ENCODE measurements at regions not wholly inside any gene's neighbourhood (a gene's known extent, or its start where the extent isn't known, plus 50 kb on each side); places are given as distances from the start of the nearest gene placed in this dataset.

DNA sequence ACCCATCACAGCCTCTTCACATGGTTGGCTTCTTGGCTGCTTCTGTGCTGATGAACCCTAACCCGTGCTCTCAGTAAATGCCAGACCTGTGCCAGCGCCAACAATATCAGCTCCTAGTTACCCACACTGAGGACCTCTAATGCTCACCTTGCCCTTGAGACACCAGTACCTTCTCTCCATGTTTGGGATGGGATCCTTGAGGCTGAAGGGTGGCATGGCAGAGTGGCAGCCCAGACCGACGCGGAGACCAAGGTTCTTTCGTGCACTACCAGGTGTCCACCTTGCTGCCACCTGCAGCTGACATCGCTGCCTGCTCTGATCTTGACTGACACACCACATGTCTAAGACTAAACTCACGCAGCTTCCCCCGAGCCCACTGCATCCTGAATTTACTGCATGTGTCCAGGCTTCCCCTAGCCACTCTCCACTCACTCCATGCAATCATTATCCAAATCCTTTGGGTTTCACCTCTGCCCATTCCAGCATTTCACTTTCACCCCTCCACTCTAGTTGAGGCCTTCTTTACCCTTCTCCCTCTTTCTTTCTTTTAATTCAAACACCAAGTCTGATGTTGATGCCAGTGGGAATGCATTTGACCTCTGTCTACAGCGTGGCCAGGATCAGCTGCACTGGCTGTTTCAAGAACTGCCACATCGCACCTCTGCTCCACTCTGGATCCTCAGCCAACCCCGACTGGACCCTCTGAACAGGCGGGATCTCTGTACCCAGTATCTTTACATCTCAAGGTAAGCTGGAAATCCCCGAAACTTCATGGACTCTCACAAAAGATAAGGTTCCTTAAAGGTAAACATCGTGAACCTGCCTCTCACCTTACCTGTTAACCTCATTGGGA is 294.9 kb downstream of the GLRX3 start:
- DNase-seq (ENCODE audit: low spot score) = no peak

DNA sequence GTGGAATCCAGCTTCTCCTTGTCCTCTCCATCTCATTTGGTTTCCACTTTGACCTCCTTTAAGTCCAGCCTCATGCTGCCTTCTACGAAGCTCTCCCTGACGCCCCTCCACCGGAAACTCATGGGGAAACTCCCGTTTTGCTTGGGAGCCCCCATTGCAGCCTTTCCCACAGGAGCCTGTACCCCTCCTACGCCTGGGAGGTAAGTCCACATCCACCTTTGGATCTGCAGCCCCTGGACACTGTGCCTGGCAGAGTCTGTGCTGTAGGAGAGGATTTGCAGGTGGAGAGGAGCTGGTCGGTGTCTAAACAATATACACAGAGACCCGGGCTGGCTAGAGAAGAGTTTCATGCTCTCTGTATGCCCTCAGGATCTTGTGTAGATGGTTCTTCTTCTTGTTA is 296.1 kb downstream of the GLRX3 start:
- DNase-seq (ENCODE audit: low spot score) = no peak

DNA sequence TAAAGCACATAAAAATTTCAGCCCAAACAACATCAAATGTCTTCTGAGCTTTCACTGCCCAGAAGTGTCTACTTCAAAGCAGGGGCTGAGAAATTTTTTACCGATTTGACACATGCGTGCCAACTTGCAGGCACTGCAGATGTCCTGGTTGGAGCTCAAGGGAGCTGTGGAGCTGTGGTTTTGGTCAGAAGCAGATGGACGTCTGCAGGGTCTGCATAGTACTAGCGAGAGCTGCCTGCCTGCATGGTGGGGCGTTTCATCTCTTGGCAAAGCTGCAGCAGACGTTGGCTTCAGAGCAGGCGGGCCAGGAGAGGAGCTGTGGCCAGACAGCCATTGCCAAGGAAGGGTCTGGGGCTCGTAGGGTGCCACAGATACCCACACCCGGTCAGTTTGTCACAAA is 296.7 kb downstream of the GLRX3 start:
- no peak for DNase-seq (ENCODE audit: low spot score)

DNA sequence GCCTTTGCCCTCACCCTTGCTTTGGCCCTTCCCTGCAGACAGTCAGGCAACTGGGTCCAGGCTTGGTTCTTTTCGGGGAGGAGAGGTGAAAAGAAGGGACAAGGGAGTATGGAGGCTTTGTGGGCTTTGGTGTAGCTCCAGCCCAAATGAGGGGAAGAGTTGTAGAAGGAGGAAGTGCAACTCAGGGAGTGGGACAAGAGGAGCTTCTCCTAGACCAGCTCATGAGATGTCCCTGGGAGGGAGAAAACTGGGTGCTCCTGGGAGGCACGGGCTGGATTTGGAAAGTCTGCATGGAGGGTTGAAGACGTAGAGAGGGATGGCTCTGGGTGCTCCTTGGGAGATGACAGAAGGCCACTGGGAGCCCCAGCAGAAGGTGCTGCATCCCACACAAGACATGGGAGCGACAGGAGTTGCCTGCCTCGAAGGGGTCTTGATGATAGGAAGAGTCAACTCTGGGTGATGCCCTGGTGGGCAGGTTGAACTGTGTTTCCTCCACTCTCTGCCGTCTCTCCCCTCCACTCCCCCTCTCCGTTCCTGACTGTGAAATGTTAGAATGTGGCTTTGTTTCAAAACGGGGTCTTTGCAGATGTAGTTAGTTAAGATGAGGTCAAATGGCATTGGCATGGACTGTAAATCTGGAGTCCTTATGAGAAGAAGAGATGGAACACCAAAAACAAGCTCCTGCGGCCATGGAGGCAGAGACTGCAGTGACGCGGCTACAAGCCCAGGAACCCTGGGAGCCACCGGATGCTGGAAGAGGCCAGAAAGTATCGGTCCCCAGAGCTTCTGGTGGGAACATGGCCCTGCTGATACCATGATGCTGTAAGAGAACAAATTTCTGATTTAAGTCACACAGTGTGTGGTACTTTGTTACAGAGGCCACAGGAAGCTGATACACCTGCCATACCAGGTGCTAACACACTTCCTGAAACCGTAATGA is 298.5 kb downstream of the GLRX3 start:
- DNase-seq (ENCODE audit: low spot score) = no peak

DNA sequence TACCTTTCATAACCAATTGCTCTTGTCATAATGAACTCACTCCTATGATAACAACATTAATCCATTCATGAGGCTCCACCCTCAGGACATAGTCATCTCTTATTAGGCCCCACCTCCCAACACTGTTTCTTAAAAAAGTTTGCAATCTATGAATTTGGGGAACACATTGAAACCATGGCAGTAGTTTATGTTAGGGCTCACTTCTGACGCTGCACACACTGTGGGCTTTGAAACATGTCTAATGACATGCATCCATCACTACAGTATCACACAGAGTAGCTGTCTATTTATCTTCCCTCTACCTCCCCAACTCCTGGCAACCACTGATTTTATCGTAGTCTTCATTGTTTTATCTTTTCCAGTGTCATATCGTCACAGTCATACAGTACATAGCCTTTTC is 299.8 kb downstream of the GLRX3 start:
- no peak for DNase-seq (ENCODE audit: low spot score)

DNA sequence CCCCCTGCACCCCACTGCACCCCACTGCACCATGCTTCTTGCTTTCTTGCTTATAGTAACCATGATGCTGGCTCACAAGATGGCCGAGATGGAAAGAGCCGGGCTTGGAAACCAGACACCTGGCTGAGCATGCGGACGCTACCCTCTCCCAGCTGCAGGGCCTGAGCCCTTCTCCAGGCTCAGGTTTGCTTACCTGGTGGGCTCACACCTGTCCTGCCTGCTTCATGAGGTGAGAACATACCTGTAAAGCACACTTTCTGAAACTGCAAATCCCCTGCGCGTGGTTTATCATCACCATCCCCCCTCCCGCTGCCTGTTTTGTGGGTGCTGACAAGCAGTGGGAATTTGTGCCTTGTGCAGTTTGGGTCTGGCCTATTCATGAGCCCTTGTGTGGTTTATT is 302.7 kb downstream of the GLRX3 start:
- DNase-seq (ENCODE audit: low spot score) = no peak

DNA sequence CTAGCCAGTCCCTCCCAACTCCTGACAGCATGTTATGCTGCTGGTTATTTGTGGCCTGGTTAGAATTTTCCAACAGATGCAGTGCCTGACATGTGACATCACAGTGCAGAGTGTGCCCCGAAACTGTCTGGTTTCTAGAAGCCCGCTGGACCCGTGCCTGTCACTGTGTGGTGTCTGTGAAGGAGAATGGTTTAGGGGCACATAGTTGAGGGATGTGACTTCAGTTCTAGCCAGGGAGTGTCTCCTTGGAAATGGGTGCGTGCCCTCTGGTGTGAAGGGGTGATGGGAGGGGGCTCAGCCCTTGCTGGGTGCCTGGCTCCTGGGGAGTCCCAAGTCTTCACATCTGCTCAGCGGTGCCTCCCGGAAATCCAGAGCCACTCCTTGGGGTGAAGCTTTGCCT is 303.6 kb downstream of the GLRX3 start:
- DNase-seq (ENCODE audit: low spot score) = no peak

DNA sequence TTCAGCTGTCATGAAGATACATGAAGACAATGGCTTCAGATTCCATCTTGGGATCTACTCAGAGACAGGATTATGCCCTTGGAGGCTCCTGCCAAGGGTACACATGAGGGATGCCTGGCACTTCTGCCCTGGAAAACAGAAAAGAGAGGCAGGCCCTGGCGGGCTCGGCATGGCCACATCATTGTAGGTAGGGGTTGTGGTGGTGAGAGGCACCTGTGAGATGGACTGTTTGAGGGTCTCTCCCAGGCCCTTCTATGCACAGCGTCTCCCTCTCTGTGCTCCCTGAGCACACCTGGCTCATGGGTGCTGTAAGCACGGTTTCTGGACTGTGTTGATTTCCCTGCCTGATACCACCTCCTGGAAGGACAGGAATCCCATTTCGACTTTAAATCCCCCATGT is 304.3 kb downstream of the GLRX3 start:
- DNase-seq (ENCODE audit: low spot score) = no peak

DNA sequence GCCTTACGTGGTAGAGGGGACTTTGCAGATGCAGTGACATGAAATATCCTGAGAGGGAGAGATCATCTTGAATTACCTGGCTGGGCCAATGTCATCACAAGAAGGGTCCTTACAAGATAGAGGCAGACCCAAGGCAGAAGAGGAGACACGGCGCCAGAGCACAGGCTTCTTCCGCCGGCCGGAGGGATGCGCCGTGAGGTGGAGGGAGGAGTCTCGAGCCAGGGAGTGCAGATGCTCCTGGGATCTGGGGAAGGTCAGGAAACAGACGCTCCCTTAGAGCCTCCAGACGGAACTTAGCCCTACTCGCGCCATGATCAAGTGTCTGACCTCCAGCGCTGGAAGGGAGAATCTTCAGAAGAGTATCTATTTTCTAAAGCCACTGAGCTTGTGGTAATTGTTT is 304.8 kb downstream of the GLRX3 start:
- DNase-seq (ENCODE audit: low spot score) = no peak

DNA sequence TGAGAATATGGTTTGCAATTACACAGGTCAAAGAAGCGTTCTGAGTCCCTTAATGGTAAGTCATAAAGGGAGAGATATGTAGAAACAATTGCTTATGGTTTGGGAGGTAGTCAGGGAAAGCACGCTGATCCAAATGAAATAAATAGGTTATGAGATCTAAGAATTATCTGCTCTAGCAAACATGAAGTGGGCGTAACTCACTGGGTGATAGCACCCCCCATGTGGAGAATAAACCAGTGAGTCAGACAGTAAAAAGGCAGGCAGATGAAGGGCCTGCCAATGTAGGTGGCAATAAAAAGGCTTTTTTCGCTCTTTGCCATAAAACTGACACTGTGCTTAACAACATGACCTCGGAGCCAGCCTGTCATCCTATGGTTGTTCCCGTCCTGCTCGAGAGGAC is 306.9 kb downstream of the GLRX3 start:
- no peak for DNase-seq (ENCODE audit: low spot score)

DNA sequence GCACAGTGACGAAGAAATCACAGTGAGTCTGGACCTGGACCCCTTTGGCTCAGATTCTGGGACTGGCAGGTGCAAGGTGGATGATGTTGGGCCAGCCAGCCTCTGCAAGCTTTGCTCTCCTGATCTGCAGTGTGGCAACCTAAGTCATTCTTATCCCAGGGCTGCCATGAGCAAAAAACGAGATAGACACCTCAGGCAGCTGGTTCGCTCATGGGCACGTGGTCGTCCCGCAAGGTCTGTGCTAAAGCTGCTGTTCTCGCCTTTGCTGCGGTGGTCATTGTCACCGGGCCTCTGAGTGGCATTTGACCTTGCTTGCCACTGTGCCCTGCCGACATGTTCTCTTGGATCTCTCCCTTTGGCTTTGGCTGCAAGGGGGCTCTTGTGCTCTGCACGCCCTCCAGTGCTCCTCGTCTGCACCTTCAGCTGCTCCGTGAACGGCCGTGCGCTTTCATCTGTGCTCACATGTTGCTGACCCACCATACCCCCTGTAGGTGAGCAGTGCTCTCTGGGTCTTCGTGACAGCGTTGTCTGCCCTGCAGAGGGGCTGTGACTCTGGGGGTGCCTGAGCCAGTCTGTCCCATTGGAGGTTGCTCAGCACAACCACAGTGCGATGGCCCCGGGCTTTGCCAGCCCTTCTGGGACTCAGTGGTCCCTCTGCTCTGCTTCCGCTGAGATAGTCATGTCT is 317.0 kb downstream of the GLRX3 start:
- no peak for DNase-seq (ENCODE audit: low spot score)

DNA sequence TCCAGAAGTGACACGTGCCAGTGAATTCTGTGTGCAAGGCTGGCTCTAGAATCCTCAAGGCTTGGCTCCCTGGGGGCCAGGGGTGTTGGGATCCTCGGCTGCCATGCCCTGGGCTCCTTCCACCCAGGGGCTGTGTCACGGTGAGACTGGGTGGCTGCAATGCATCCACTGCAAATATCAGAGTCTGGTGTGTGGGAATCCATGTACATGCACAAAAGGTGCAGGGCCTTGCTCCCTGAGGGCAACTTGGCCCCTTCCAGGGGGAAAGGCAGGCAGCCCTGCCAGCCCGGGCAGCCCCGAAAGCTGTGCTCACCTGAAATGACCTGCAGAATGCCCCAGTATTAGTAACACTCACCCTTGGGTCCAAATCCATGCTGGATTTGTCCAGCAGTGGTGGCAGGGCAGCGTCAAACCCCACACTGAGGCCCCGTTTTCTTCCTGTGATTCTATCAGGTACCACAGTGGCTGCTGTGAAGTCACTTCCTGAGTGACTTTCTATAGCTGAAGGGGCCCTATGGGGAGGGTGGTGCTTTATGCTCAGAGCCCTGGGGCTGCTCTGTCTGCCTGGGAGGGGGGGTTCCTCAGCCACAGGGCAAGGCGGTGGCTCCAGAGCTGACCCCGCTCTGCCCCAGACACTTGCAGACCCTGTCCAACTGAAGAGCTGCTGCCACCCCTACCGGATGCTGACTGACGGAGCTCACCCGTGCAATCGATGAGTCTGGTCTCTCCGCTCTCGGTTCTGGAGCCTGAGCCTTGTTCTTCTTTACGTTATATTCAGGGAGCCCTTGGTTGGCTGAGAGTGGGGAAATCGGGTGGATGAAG is 317.7 kb downstream of the GLRX3 start:
- DNase-seq (ENCODE audit: low spot score) = no peak

DNA sequence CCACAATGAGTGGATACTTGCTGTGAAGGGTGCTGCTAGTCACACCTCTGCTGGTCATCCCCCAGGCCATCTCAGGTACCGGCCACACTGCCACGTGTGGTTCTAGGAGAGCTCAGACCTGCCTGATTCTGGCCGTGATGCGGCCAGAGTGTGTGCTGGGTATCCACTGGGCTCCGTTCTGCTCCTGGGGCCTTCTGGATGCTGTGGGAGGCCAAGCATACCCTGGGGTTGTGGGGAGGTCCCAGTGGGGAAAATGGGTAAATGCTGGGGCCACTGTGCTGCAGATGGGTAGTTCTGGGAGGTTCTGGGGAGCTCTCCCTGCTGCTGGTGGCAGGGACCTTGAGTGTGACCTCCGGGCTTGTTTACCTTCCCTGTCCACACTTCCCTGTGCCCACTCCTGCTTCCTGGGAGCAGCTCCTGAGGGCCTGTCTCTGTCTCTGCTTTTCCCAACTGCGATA is 318.4 kb downstream of the GLRX3 start:
- DNase-seq (ENCODE audit: low spot score) = no peak

DNA sequence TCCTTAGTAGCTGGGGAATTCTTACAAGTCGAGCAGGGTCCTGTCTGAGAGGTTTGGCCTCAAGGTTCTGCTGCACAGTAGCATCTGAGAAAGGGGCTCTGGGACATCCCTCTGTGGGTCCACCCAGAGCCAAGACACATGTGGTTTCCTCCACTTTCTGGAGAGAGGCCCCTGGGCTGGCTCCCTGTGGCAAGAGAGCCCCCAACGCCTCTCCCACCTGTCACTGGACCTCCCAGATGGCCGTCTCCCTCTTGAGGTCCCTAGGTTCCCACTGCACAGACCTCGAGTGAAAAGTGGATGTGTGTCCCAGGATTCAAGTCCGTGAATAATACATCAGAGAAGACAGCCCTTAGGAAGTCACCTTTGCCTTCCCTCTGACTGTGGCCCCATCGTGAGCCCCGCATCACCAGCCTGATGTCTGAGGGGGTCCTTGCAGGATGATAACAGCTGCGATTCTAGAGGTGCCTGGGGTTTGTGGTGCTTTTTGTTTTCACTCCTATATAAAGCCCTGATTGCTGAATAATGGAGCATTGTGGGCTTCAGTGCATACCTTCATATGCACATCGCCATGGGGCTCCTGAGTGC is 319.0 kb downstream of the GLRX3 start:
- DNase-seq (ENCODE audit: low spot score) = no peak

DNA sequence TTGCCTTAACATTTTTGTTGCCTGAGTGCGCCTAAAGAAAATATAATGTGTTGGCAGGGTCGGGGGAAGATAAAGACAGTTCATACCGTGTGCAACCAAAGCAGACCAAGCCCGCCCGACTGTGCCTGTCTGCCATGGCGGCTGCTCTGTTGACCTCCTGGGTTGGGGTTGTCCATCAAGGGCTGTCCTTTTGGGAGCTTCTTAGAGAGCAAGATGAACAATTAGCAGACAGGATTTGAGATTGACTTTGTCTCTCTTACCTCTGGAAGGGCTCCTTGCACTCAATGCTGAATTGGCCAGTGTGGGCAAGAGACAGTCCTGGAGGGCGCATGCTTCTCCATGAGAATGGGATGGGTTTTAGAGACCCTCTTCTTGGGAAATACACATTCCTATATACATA is 319.6 kb downstream of the GLRX3 start:
- DNase-seq (ENCODE audit: low spot score) = no peak

DNA sequence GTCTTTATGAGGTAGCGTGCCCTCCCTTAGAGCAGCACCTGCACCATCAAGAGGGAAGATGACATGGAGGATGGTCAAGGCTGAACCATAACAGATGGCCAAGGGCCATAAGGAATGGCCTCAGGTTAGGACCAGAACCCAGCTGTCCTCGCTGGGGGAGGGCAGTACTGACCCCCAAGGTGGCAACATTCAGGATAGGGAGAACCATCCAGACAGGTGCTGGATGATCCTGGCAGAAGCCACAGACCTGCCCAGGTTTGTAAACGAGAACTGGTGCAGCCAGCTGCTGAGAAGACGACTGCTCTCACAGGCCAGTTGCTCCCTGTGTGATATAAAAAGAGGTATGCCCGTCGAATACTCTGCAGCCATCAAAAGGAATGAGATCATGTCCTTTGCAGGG is 320.4 kb downstream of the GLRX3 start:
- DNase-seq (ENCODE audit: low spot score) = no peak

DNA sequence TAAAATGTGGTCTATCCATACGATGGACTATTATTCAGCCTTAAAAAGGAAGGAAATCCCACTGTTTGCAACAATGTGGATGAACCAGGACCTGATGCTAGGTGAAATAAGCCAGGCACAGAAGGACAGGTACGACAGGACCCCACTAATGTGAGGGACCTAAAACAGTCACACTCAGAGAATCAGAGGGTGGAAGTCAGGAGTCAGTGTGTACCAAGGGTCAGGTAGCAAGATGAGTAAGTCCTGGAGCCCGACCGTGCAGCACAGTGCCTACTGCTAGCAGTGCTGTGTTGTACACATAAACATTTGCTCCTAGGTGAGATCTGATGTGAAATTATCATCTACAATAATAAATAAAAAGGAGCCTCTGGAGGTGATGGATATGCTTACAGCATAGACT is 322.3 kb downstream of the GLRX3 start:
- DNase-seq (ENCODE audit: low spot score) = no peak

DNA sequence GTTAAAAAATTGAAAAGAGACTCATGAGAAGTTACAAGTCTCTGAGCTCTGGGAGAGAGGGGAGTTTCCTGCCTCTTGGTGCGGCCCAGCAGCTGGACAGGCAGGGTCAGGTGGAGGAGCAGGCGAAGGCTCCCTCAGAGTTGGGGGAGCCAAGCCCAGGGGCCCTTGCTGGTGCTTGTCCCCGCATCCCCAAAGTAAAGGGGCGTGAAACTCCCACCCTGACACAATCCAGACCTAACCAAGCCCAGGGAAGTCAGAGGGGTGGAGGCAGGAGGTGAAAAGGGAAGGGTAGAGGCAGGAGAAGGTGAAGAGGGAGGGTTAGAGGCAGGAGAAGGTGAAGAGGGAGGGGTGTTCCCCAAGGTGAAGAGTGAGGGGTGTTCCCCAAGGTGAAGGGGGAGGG is 322.8 kb downstream of the GLRX3 start:
- DNase-seq (ENCODE audit: low spot score) = no peak

DNA sequence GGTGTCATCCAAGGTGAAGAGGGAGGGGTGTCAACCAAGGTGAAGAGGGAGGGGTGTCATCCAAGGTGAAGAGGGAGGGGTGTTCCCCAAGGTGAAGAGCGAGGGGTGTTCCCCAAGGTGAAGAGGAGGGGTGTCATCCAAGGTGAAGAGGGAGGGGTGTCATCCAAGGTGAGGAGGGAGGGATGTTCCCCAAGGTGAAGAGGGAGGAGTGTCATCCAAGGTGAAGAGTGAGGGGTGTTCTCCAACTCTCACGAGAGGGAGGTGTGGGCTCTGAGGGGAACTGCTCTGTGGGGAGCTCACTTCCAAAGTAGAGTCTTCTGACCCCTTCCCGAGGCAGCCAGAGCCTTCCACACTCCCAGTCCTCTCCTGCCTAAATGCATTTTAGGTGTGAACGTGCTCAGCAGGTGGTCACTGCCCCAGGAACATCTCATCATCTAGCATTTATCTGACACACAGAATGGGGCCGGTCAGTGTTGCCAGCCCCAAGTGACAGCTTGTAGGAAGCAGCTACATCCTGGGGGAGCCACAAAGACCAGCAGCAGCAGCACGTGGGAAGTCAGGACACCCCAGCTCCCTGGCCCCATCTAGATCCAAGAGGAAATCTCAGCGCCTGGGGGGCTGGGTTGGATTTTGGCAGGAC is 323.8 kb downstream of the GLRX3 start:
- no peak for DNase-seq (ENCODE audit: low spot score)

DNA sequence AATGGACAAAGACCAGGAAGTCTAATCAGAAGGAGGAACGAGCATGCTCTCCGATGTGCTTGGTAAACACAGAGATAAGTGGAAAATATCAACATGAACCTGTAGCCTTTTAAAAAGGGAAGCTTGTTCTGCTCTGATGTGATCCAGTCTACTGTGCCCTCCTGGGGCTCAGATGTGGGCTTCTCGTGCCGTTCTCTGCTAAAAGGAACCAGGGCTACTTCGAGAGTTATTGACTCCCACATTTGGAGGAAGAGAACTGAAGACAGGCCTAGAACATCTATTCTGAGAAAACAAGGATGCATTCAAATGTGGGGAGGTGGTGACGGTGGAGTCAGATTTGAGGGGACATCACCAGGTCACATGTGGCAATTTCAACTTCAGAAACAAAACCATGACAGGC is 325.4 kb downstream of the GLRX3 start:
- DNase-seq (ENCODE audit: low spot score) = no peak

Measured in H4 (cell line).